ENCODE measurements at regions not wholly inside any gene's neighbourhood (a gene's known extent, or its start where the extent isn't known, plus 50 kb on each side); places are given as distances from the start of the nearest gene placed in this dataset.

GRCh38 chr18:11497585-11497984 lies 111.8 kb upstream of the SLC35G4 start:
- TF ChIP-seq CTCF (IDR thresholded peaks at IDR 0.05; ENCODE audit: low read depth, low read length), result no peak
- no peak for TF ChIP-seq POLR2A (IDR thresholded peaks at IDR 0.05; ENCODE audit: extremely low read depth, insufficient read length)
- no peak for TF ChIP-seq MAX (IDR thresholded peaks at IDR 0.05; ENCODE audit: low read depth, low read length)
- no peak for TF ChIP-seq MYC (IDR thresholded peaks at IDR 0.05; ENCODE audit: low read depth, low read length)
